ENCODE measurements at regions not wholly inside any gene's neighbourhood (a gene's known extent, or its start where the extent isn't known, plus 50 kb on each side); places are given as distances from the start of the nearest gene placed in this dataset.
A peak's percentile ranks its signal among the peaks of the same experiment; 100 is the strongest.
"Not testable (repeated sequence)": the region's sequence is repeated elsewhere in the genome, so short reads cannot be mapped to it uniquely, and the experiment has no call there.

- Histone ChIP-seq H3K36me3 (replicated peaks in 1 of 2) (no peaks in the 10 kb centered on the region), H3K27ac (no peak overlapping the region), H3K4me1 (replicated peaks in 1 of 2) (no peaks in the 10 kb centered on the region), H3K4me3 (no peak overlapping the region), H3K9me3 (replicated peaks in 1 of 3) (no peaks in the 10 kb centered on the region), H3K27me3 (no peaks in the 10 kb centered on the region)
- intact Hi-C loops (cut with DNase I): loop anchor here (5.0 to 10.0 kb wide), 6 partner anchors 325 to 555 kb away; no protein-coding TSS in a partner anchor
- no peak for TF ChIP-seq POLR2A (IDR thresholded peaks at IDR 0.05)
- peak; percentile 57 to 88 (median 80) for TF ChIP-seq CTCF (IDR thresholded peaks at IDR 0.05)
- 15 to 22% (median 20%) methylated on average over 5 of the region's 5 CpGs for WGBS, 4 donors
- peak; percentile 33 to 74 (median 52) for DNase-seq
Measured at GRCh38 chr3:159260049-159260662, 458.3 kb downstream of the MFSD1 start.

DNA sequence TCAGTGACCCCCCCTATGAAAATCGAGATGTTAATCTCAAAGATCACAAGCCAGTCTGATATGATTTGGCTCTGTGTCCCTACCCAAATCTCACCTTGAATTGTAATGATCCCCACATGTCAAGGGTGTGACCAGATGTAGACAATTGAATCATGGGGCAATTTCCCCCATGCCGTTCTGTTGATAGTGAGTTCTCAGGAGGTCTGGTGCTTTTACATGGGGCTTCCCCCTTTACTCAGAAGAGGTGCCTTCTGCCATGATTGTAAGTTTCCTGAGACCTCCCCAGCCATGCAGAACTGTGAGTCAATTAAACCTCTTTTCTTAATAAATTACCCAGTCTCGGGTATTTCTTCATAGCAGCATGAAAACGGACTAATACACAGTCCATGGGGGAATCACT lies 459.5 kb downstream of the MFSD1 start:
- not testable (repeated sequence) for H3K4me3 ChIP-seq; H3K27ac ChIP-seq; DNase-seq; H3K9me3 ChIP-seq (replicated peaks in 1 of 3); H3K36me3 ChIP-seq (replicated peaks in 1 of 2); H3K27me3 ChIP-seq; H3K4me1 ChIP-seq (replicated peaks in 1 of 2)
- 38 to 48% (median 42%) methylated on average over 4 of the region's 4 CpGs for WGBS, 4 donors
- intact Hi-C loops (cut with DNase I): loop anchor here (5.0 to 10.0 kb wide), 6 partner anchors 323 to 553 kb away; no protein-coding TSS in a partner anchor

DNA sequence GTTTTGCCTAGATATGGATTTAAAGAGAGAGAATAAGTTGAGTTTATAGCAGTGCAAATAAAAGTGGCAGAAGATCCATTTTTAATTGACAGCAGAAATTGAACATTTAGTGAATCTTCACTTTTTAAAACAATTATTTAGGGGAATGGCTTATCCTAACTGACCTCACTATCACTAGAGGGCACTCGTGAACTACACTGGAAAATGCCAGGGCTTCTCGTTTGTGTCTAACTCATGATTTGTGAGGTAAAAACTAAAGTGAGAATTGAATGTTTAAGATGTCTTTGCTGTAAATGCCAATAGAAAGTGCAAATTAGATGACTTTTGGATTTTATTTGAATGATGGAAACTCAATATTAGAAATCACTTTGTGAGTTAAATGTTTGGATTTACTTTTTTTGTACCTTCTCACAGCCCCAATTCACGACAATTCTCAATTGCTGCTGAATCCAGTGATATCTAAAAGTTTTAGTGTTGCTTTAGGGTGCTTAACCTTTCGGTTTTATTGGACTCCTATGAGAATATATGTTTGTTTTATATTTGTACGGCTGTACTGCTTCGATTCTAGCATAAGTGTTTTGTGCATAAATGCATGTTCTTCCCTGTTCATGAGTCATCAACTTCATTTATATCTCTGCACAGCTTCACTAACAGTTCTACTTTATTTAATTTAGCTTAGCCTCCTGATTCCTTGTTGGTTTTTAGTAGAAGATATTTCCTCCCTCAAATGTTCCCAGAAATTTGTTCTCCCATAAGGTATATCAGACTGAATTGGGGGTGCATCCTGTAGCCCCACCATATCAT lies 462.1 kb downstream of the MFSD1 start:
- H3K4me1 ChIP-seq (replicated peaks in 1 of 2): no peaks in the 10 kb centered on the region
- TF ChIP-seq POLR2A (IDR thresholded peaks at IDR 0.05) (no peak), CTCF (IDR thresholded peaks at IDR 0.05) (peak; percentile 44 to 72 (median 57))
- H3K9me3 ChIP-seq (replicated peaks in 1 of 3): no peaks in the 10 kb centered on the region
- WGBS, 4 donors: 31 to 39% (median 34%) methylated on average over 6 of the region's 6 CpGs
- intact Hi-C loops (cut with DNase I): loop anchor here (5.0 to 10.0 kb wide), 6 partner anchors 321 to 551 kb away; no protein-coding TSS in a partner anchor
- peaks cover 3% of the 10 kb centered on the region for H3K27me3 ChIP-seq
- no peak overlapping the region for H3K4me3 ChIP-seq
- H3K27ac ChIP-seq: no peak overlapping the region
- no peaks in the 10 kb centered on the region for H3K36me3 ChIP-seq (replicated peaks in 1 of 2)
- peak; percentile 18 to 65 (median 30) for DNase-seq

- TF ChIP-seq POLR2A (IDR thresholded peaks at IDR 0.05) (no peak), CTCF (IDR thresholded peaks at IDR 0.05) (no peak)
- Histone ChIP-seq H3K4me3 (no peak overlapping the region), H3K36me3 (replicated peaks in 1 of 2) (no peaks in the 10 kb centered on the region), H3K27ac (no peak overlapping the region), H3K27me3 (peaks cover 3% of the 10 kb centered on the region), H3K9me3 (replicated peaks in 1 of 3) (no peaks in the 10 kb centered on the region), H3K4me1 (replicated peaks in 1 of 2) (no peaks in the 10 kb centered on the region)
- DNase-seq: no peak
- 42 to 66% (median 58%) methylated on average over 2 of the region's 2 CpGs for WGBS, 4 donors
- intact Hi-C loops (cut with DNase I): loop anchor here (5.0 to 10.0 kb wide), 4 partner anchors 319 to 549 kb away; no protein-coding TSS in a partner anchor
Measured at GRCh38 chr3:159265705-159266104, 463.9 kb downstream of the MFSD1 start.

All from adrenal gland (tissue), 9 donors.